ENCODE measurements at regions not wholly inside any gene's neighbourhood (a gene's known extent, or its start where the extent isn't known, plus 50 kb on each side); places are given as distances from the start of the nearest gene placed in this dataset.
"Not testable (repeated sequence)": the region's sequence is repeated elsewhere in the genome, so short reads cannot be mapped to it uniquely, and the experiment has no call there.

- no peak for DNase-seq (ENCODE audit: low read depth, low spot score)
Measured at GRCh38 chr11:101835506-101836063, 79.2 kb upstream of the CEP126 start.

- DNase-seq (ENCODE audit: low read depth, low spot score): not testable (repeated sequence)
Measured at GRCh38 chr11:101830475-101830874, 84.3 kb upstream of the CEP126 start.

GRCh38 chr11:101825531-101825930 lies 89.3 kb upstream of the CEP126 start:
- no peak for DNase-seq (ENCODE audit: low read depth, low spot score)

- no peak for DNase-seq (ENCODE audit: low read depth, low spot score)
Measured at GRCh38 chr11:101817581-101817980, 97.2 kb upstream of the CEP126 start.

- DNase-seq (ENCODE audit: low read depth, low spot score): no peak
Measured at GRCh38 chr11:101816613-101817012, 98.2 kb upstream of the CEP126 start.

GRCh38 chr11:101812546-101812945 lies 102.3 kb upstream of the CEP126 start:
- no peak for DNase-seq (ENCODE audit: low read depth, low spot score)

- DNase-seq (ENCODE audit: low read depth, low spot score): no peak
Measured at GRCh38 chr11:101810546-101810945, 104.3 kb upstream of the CEP126 start.

- no peak for DNase-seq (ENCODE audit: low read depth, low spot score)
Measured at GRCh38 chr11:101807531-101807930, 107.3 kb upstream of the CEP126 start.

- DNase-seq (ENCODE audit: low read depth, low spot score): no peak
Measured at GRCh38 chr11:101803651-101804050, 111.2 kb upstream of the CEP126 start.

GRCh38 chr11:101797335-101797734 lies 117.5 kb upstream of the CEP126 start:
- DNase-seq (ENCODE audit: low read depth, low spot score): no peak

GRCh38 chr11:101792814-101793213 lies 122.0 kb upstream of the CEP126 start:
- DNase-seq (ENCODE audit: low read depth, low spot score): no peak

GRCh38 chr11:101786916-101787315 lies 127.9 kb upstream of the CEP126 start:
- DNase-seq (ENCODE audit: low read depth, low spot score): no peak

- DNase-seq (ENCODE audit: low read depth, low spot score): no peak
Measured at GRCh38 chr11:101786421-101786820, 128.4 kb upstream of the CEP126 start.

- not testable (repeated sequence) for DNase-seq (ENCODE audit: low read depth, low spot score)
Measured at GRCh38 chr11:101779167-101779566, 135.6 kb upstream of the CEP126 start.

GRCh38 chr11:101777476-101777875 lies 137.3 kb upstream of the CEP126 start:
- no peak for DNase-seq (ENCODE audit: low read depth, low spot score)

- no peak for DNase-seq (ENCODE audit: low read depth, low spot score)
Measured at GRCh38 chr11:101775033-101775432, 139.8 kb upstream of the CEP126 start.

GRCh38 chr11:101770648-101771047 lies 144.2 kb upstream of the CEP126 start:
- DNase-seq (ENCODE audit: low read depth, low spot score): no peak

GRCh38 chr11:101765932-101766331 lies 148.9 kb upstream of the CEP126 start:
- no peak for DNase-seq (ENCODE audit: low read depth, low spot score)

GRCh38 chr11:101759771-101760450 lies 154.9 kb upstream of the CEP126 start:
- DNase-seq (ENCODE audit: low read depth, low spot score): no peak

GRCh38 chr11:101757741-101758140 lies 157.1 kb upstream of the CEP126 start:
- DNase-seq (ENCODE audit: low read depth, low spot score): no peak

GRCh38 chr11:101748572-101749344 lies 165.0 kb upstream of the TRPC6 start:
- peak; percentile 8 for DNase-seq (ENCODE audit: low read depth, low spot score)

- DNase-seq (ENCODE audit: low read depth, low spot score): no peak
Measured at GRCh38 chr11:101745756-101746155, 161.9 kb upstream of the TRPC6 start.

GRCh38 chr11:101743828-101744227 lies 160.0 kb upstream of the TRPC6 start:
- no peak for DNase-seq (ENCODE audit: low read depth, low spot score)

Data from ELF-1 (cell line).